Activated CD4-positive, alpha-beta T cell treated with anti-CD3 and anti-CD28 coated beads, Interleukin-2, amount 50 U/mL, for 24 hours (primary cell): ENCODE measurements at regions not wholly inside any gene's neighbourhood (a gene's known extent, or its start where the extent isn't known, plus 50 kb on each side); places are given as distances from the start of the nearest gene placed in this dataset.

Experiments
- DNase-seq, 2 donors: peaks; one replicate each; pipeline ENCODE4 v3.0.0-alpha.2; 2020; ENCODE audit warnings: low read depth in 1 of 2, low spot score in 1 of 2

DNA sequence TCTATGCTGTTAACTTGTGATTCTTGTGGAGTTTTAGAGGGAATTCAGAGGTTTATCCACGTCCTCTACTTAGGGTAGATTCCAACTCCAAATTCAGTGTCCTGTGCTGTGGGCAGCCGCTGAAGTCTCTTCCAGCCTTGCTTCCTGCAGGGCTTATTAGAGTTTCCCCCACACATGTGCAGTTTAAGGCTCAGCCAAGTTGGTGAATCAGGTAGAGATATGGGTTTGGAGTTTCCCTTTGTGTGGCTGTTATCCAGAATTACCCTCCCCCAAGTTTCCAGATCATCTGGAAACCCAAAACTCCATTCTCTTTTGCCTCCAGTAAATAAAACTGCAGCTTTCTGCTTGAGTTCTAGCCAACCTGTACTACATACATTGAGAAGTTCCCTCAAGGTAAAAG is 853.7 kb downstream of the GALC start:
- DNase-seq: no peak

DNA sequence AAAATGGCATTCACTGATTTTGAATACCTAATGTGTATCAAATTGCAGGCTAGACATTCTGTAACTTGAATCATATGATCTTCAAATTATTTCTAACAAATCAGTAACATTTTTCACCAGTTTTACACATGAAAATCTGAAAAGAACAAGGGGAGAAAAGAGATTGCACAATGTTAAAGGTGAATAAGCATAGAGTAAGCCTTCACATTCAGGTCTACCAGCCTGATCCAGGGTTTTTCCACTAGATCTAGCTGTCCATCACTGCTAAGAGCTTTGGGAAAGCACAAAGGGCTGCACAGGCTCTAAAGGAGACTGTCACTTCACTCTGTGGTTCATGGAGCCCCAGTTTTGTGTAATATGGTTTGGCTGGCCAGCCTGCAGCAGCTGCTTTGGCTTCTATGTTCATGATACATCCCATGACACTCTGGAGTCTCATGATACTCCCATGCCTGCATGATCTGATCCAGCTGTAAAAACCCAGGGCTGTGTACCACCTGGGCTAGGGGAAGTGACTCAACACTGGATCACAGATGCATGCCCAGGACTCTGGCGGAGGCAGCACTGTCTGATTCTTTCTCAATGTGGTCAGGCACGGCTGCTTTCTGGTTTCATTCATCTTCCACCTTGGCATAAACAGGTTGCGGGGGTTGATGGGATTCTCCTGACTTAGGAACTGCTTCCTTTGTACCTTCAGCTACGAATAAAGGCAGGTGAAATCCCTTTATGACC is 859.7 kb downstream of the GALC start:
- no peak for DNase-seq

DNA sequence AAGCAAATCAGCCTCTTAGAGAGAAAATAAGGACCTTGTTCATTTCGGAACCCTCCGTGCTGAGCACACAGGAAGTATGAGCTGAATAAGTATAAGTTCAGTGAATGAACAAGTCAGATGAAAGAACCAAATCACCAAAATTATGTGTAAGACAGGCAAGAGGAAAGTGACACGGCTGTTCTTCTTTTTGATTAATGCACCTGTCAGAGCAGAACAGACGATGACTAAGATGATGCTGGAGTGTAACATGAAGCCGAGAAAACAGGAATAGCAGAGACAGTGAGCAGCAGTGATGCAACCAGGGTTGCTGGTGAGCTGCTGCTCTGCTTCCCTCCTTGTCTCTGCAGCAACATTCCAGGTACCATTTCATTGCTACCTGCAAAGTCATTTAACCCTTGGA is 861.1 kb downstream of the GALC start:
- DNase-seq: no peak

DNA sequence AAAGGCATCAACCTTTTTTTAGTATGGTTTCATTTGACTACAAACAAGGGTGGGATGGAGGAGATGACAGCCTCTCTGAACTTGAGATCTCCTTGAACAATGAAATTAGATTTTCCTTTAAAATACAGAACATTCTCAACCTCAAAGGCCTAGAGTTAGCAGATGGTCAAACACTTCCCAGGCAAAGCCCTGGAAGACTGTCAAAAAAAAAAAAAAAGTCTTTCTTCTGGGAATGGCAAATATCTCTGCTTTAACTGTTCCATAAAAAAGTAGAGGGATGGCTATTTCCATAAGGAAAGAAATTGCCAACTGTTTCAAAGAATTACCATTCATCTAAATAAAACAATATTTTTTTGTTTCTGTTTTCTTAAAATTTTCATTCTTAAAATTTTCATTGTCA is 870.8 kb downstream of the GALC start:
- no peak for DNase-seq

DNA sequence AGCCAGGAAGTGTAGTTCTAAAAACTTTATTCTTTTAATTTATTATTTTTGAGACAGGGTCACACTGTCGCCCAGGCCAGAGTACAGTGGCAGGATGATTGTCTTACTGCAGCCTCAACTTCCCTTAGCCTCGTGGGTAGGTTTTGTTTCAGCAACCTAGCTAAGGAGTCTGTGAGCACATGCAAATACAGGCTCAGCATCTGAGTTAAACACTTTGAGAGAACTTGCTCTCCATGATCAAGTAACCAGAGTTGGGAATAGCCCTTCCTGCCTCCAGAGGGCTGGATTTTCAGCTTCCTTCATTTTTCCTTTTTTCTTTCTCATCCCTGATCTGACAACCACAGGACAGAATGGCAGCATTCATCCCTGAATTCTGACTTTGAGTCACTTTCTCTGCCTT is 871.3 kb downstream of the GALC start:
- DNase-seq: no peak

DNA sequence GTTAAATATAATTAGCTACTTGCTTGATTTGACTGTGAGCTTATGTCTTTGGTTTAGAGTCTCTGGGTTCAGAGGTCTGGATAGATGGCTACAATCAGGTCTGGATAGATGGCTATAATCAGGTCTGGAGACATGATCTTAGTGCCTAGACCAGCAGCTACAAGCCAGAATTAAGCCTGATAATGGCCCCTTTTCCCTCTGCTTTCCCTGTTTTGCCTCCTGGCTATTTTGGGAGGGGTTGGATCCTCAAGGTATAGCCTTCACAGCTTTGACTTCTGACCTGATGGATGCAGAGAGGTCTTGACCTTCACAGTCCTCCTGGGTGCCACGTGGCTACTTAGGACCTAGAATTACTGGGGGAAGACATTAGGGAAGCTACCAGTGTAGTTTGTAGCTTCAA is 877.7 kb downstream of the GALC start:
- no peak for DNase-seq

DNA sequence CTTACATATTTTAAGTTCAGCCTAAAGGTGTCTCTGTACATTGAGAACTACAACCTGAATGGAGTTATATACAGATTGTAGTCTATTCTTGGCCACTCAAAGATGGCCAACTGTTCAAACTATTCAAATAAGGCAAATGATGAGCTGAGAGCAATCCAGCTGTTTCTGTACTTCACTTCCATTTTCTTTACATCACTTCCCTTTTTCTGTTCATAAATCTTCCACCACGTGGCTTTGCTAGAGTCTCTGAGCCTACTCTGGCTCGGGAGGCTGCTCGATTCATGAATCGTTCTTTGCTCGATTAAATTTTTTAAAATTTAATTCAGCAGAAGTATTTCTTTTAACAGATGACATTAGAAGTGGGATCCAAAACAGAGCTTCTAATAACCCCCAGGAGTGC is 879.7 kb downstream of the GALC start:
- no peak for DNase-seq

DNA sequence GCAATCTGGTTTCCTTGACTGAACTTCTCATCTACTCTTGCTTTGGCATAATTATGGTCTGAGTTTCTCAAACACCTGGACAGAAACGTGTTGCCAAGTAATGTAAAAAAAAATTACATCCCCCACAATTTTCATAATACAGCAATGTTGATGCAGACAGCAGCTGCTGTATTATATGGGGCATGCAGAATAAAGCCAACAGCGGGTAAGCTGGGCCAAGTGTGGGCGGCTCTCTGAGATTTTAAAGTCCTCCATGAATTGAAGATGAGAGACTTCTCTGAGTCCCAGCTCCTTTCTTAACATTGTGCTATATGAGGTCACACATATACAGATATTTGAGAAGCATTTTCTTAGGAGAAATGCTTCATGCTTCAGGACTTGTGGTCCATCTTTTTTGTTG is 881.2 kb downstream of the GALC start:
- no peak for DNase-seq

DNA sequence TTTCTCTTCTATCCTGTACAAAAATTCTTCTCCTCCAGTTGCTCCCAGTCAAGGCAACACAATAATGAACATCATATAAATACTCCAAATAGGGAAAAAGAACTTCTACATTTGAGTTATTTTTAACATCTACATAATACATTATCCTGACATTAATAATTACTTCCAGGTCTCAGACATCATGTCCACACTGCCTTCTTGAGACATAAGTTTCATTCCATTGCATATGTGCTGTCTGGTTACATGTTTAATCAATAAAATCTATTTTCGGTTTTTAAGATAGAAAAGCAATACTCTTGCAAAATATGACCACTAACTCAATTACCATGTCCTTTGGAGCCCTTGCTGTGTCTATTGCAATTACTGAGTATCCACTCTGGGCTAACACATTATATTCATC is 881.9 kb downstream of the GALC start:
- DNase-seq: no peak

DNA sequence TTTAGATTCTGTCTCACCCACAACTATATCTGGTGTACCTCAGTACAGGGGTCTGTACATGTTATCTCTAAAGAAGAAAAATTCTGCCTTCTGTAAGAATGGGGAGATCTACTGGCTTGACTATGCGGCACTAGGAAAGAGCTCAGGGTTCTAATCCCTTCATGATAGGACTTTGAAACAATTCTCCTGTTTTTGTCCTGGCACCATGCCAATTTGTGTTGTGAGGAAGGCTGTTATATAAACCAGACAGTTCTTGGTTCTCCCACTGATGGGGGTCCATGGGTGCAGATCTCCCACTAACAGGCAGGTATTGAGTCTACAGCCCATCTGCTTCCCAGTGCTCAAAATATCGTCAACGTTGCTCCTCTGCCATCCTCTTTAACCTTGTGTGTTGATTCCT is 883.7 kb downstream of the GALC start:
- DNase-seq: no peak

DNA sequence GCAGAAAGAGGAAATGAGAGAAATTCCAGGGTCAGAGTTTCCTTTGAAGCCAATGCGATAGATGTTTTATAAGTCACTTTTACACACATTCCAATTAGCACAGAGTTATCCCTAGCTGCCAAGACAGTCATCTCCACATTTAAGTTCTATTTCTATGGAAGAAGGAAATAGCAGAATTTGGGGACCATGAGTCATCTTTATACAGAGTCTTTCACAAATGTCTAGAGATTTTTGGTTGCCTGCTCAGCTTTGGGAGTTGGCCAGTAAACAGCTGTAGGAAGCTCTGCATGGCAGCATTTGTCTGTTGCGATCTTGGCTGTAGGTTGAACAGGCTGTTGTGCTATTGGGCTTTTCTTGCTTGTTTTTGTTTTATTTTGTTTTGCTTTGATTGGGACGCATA is 884.3 kb downstream of the GALC start:
- no peak for DNase-seq

DNA sequence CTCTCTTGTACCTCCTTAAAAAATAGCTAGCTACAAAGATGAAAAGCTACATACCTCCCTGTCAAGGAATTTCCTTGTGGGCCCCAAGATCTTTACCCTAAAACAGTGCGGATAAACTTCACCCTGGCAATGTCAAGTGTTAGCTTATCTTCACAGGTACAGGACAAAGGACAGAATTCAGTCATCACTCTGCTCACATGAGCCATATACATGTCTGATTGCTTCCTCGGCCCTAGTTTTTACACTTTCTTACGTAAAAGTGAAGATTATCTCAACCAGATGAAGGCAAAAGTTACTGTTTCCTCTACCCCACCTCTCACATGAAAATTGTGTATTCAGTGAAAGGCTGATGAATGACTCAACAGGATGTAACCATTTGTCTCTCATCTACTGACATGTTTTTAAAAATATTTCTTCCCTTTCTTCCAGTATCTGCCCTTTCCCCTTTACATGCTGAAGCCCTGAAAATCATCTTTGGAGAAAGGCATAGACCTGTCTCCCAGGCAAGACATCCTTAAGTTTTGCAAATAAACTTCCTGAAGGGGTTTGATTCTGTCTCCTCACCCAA is 890.1 kb downstream of the GALC start:
- DNase-seq: no peak

DNA sequence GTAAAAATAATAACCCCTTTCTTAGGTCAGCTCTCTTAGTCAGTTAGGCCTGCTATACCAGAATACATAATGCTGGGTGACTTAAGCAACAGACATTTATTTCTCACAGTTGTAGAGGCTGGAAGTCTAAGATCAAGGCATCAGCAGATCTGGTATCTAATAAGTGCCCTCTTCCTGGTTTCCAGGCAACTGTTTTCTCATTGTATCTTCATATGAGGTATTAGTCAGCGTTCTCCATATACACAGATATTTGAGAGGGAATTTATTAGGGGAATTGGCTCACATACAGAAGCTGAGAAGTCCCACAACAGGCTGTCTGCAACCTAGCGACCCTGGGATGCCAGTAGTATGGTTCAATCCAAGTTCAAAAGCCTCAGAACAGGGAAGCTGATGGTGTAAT is 896.0 kb downstream of the GALC start:
- DNase-seq: no peak

DNA sequence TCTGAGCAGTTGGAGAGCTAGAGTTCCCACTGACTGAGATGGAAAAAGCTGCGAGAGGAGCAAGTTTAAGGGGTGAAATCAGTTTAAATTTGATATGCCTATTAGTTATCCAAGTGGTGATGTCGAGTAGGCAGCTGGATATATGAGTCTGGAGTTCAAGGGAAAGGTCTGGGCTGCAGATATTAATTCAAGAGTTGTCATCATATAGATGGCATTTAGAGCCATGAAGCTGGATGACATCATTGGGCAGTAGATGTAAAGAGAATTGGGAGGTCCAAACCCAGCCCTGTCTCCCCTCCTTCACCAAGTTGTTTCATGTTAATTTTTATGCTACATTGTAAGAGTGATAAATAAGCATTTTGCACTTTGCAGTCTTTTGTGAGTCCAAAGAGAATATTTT is 898.1 kb downstream of the GALC start:
- DNase-seq: no peak

DNA sequence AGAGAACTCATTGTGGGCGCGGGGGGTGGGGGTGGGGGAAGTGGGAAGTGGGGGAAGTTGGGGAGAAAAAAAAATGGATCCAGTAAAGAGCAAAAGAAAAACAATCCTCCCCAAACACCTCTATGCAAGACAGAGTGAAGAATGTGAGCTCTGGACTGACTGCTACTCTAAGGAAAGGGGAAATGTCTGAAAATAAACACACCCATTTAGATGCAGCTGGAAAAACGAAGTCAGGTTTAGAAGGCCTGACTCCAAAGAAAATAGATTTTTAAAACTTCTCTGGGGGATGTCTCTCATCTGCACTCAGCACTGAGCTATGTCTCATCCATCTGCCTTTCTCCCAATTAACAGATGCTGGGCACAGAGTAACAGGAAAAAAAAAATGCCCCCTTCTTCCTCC is 904.4 kb downstream of the GALC start:
- DNase-seq: no peak

DNA sequence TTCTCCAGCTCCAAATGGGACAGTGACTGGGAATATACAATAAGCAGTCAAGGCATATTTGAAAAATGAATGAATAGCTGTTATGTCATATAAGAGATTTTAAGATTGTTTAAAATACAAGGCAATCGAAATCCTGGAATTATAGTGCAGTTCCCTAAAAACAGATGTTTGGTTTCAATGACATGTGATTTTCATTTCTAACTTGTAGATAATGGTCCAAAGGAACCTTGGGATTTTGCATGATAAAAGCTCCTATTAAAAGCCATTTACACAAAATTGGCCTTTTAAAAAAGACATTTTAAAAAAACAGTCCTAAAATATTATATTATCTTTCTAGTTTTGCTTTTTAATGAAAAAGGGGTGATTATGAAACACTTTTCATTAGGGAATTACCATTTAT is 905.1 kb downstream of the GALC start:
- DNase-seq: no peak

DNA sequence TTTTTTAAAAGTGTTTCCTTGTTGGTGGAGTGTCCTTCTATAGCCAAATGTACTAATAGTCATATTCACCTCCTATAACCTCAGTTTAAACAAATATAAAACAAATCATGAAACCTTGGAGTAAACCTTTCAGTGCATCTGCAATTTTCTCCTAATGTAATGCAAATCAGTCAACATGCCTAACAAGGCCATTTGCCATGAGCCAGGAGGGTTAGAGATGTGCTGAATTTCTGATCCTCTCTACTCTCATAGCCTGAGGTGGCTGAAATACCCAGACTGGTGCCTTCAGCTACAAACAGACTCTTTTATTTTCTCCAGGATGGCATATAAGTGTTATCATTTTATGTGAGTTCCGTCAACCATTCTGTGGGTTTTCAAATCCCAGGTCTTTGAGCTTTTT is 908.1 kb downstream of the GALC start:
- DNase-seq: no peak

DNA sequence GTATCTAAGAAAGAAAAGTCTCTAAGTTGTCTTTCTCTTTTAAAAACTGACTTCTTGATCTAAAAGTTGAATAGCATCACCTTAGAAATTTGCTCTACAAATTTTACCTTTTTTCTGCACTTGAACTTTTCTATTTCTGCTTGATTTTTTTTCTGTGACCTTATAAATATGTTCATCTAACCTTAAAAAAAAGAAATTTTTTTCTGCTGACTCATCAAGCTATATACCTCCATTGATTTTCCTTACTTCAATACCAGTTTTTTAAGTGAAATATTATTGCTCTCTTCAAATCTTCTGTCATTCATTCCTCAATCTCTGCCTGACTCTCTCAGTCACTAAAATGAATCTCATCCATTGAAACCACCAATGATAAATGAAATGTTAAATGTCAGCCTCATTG is 910.1 kb downstream of the GALC start:
- DNase-seq: no peak

DNA sequence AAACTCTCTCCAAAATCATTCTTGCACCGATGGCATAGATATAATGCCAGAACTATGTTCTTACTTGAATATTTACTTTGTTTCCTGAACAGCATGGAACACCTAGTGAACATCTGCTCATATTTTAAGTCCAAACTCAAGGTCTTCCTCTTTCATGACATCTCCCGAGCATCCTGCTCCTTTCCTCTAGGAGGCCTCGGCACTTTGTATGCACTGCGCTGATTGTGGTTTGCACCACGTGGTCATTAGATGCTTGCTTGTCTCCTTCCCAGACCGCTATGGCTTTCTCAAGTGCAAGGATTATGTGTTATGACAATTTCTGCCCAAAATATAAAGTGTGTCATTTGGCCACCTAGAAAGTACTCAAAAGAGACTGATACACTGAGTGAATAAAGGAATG is 912.0 kb downstream of the GALC start:
- DNase-seq: no peak

DNA sequence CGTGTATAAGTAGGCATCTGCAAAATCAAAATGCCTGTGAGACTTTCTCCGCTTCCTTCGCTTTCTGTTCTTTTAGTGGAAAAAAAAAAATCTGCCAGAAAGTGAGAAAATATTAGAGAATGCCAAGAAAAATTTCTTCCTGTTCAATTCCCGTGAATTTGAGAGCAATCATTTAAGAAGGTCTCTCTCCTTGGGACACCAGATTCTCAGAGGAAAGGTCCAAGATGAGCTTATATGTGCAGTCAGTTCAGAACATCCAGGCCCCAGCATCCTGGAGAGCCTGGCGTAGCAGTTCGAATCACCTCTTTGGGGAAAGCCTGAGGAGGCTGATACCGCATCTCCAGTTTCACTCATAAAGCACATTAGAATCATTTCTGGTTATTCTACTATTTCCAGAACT is 912.8 kb downstream of the GALC start:
- no peak for DNase-seq

DNA sequence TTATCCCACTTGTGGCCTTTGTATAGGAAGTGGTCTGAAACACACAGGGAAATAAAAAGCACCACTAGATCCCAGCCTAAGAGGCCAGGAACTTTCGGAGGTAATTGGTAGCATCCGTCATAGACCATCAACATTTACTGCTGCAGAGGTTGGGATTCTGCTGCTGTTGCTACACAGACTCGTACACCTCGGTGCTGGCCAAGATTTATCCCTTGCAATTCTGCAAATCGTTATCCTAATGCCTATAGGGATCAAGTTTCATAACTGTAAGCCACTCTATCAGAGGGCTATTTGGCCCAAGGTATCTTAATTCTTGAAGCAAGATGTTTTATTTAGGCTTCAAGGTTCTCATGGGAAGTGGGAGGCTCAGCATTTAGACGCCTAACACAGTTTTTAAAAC is 913.6 kb downstream of the GALC start:
- no peak for DNase-seq

DNA sequence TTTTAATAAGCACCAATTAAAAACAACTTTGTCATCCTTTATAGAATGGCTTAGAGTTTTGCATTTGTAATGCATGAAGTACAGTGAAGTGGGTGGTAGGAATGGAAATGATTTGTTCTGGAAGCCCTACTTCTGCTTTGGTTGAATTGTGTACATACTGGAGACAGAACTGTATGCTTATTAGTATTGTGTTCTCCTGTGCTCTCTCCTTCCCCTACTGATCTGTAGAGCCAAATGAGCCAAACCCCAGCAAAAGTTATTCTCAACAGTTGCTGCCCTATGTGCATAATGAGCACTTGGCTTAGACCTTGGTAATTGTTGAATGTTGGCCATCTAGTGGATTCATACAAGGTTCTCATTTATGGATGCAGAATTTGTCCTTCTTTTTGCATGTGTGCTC is 916.1 kb downstream of the GALC start:
- no peak for DNase-seq

DNA sequence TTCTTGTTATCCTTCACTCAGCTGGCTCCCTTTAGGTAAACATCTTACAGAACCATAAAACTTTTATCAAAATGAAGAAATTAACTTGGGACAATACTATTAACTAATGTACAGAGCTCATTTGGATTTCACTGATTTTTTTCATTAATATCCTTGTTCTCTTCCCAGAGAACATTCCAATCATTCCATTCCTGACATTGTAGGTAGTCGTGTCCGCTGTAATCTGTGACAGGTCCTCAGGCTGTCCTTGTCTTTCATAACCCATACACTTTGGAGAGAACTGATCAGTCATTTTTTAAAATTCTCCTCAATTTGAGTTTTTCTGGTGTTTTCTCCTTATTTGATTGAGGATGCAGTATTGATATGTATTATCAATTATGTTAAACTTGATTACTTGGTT is 916.8 kb downstream of the GALC start:
- no peak for DNase-seq
